ENCODE measurements at regions not wholly inside any gene's neighbourhood (a gene's known extent, or its start where the extent isn't known, plus 50 kb on each side); places are given as distances from the start of the nearest gene placed in this dataset.

GRCh38 chr5:57738301-57738700 is 255.7 kb upstream of the ACTBL2 start:
- TF ChIP-seq POLR2AphosphoS5 (IDR thresholded peaks at IDR 0.05; ENCODE audit: low read depth) (no peak), CTCF (IDR thresholded peaks at IDR 0.05; ENCODE audit: insufficient read depth, low read length) (no peak)
